Liver (tissue), 7 donors: ENCODE measurements at regions not wholly inside any gene's neighbourhood (a gene's known extent, or its start where the extent isn't known, plus 50 kb on each side); places are given as distances from the start of the nearest gene placed in this dataset.

Experiments used
- DNase-seq: peaks from one replicate; pipeline ENCODE4 v3.0.0-alpha.2; 2017; ENCODE audit warnings: low spot score
- H3K27ac ChIP-seq, 2 donors: one replicate each; pipeline ENCODE4 v1.7.0; 2013; ENCODE audit warnings: inconsistent platforms in 2 of 2, low read length in 2 of 2, control low read depth in 1 of 2, low read depth in 1 of 2, mild to moderate bottlenecking in 1 of 2
- H3K27me3 ChIP-seq, 4 donors: one replicate each; pipeline versions ENCODE4 v1.6.1 to v1.7.0; 2013; ENCODE audit warnings: low read length in 3 of 4, inconsistent platforms in 1 of 4, mild to moderate bottlenecking in 1 of 4, moderate library complexity in 1 of 4; ENCODE audit not compliant: control insufficient read depth in 4 of 4, insufficient read depth in 4 of 4
- H3K36me3 ChIP-seq, 4 donors: one replicate each; pipeline versions ENCODE4 v1.6.1 to v1.7.0; 2013; ENCODE audit warnings: low read length in 3 of 4, mild to moderate bottlenecking in 3 of 4, low read depth in 1 of 4, moderate library complexity in 1 of 4; ENCODE audit not compliant: control insufficient read depth in 4 of 4, insufficient read depth in 3 of 4
- H3K4me1 ChIP-seq, 4 donors: one replicate each; pipeline versions ENCODE4 v1.6.1 to v1.7.0; 2013; ENCODE audit warnings: low read length in 3 of 4, mild to moderate bottlenecking in 3 of 4, moderate library complexity in 1 of 4; ENCODE audit not compliant: control insufficient read depth in 4 of 4, insufficient read depth in 4 of 4
- H3K4me3 ChIP-seq, 3 donors: one replicate each; pipeline versions ENCODE4 v1.6.1 to v1.7.0; 2013; ENCODE audit warnings: low read length in 3 of 3, control low read depth in 1 of 3, low read depth in 1 of 3, mild to moderate bottlenecking in 1 of 3
- H3K9ac ChIP-seq, 2 donors: one replicate each; pipeline ENCODE4 v1.7.0; 2013; ENCODE audit warnings: low read length in 2 of 2, mild to moderate bottlenecking in 2 of 2, moderate library complexity in 2 of 2, control low read depth in 1 of 2, low read depth in 1 of 2
- H3K9me3 ChIP-seq, 4 donors: one replicate each; pipeline versions ENCODE4 v1.6.1 to v1.7.0; 2013; ENCODE audit warnings: low read length in 3 of 4; ENCODE audit not compliant: control insufficient read depth in 4 of 4
- FOXA2 ChIP-seq: IDR thresholded peaks from 2 replicates; pipeline ENCODE4 v1.6.1; 2016; ENCODE audit warnings: antibody characterized with exemption
- GABPA ChIP-seq, 2 donors: IDR thresholded peaks in 1 of 2; conservative IDR thresholded peaks in 1 of 2; 2 replicates each; pipeline ENCODE4 v1.6.1; 2016; ENCODE audit warnings: antibody characterized with exemption in 2 of 2, mild to moderate bottlenecking in 1 of 2, moderate library complexity in 1 of 2
- JUND ChIP-seq, 2 donors: IDR thresholded peaks; 2 replicates each; pipeline ENCODE4 v1.6.1; 2016; ENCODE audit warnings: antibody characterized with exemption in 2 of 2
- NR2F2 ChIP-seq: IDR thresholded peaks from 2 replicates; pipeline ENCODE4 v1.6.1; 2016; ENCODE audit warnings: antibody characterized with exemption
- RAD21 ChIP-seq, 2 donors: IDR thresholded peaks; 2 replicates each; pipeline ENCODE4 v1.6.1; 2016; ENCODE audit warnings: antibody characterized with exemption in 2 of 2, mild to moderate bottlenecking in 2 of 2
- REST ChIP-seq: IDR thresholded peaks from 2 replicates; pipeline ENCODE4 v1.6.1; 2016; ENCODE audit warnings: antibody characterized with exemption, mild to moderate bottlenecking
- RXRA ChIP-seq, 2 donors: IDR thresholded peaks; 2 replicates each; pipeline ENCODE4 v1.6.1; 2017 to 2018; ENCODE audit warnings: antibody characterized with exemption in 2 of 2, mild to moderate bottlenecking in 1 of 2
- SP1 ChIP-seq: IDR thresholded peaks from 2 replicates; pipeline ENCODE4 v1.6.1; 2018; ENCODE audit warnings: antibody characterized with exemption, mild to moderate bottlenecking
- TAF1 ChIP-seq: conservative IDR thresholded peaks from 2 replicates; pipeline ENCODE4 v1.6.1; 2016; ENCODE audit warnings: antibody characterized with exemption, mild to moderate bottlenecking
- YY1 ChIP-seq: IDR thresholded peaks from 2 replicates; pipeline ENCODE4 v1.6.1; 2016; ENCODE audit warnings: antibody characterized with exemption, mild to moderate bottlenecking
- ZBTB33 ChIP-seq: IDR thresholded peaks from 2 replicates; pipeline ENCODE4 v1.6.1; 2016; ENCODE audit warnings: antibody characterized with exemption
- WGBS: extraction: QIAGEN DNeasy Blood & Tissue Kit; methylation state at CpG from one replicate; pipeline ENCODE4 v1.1.7; 2013; 5-methylcytosine and 5-hydroxymethylcytosine counted together
- donor health status: healthy.
- donor health status: healthy.
- donor health status: healthy.
- donor health status: healthy.

GRCh38 chr12:24711056-24712008 lies 237.6 kb downstream of the BCAT1 start:
- TF ChIP-seq FOXA2 (no peak), RAD21 (IDR thresholded peaks at IDR 0.05) (no peak), SP1 (no peak), RXRA (IDR thresholded peaks at IDR 0.05) (no peak), YY1 (no peak)

GRCh38 chr12:24709216-24709615 lies 239.7 kb downstream of the BCAT1 start:
- TF ChIP-seq TAF1: no peak
- TF ChIP-seq JUND (IDR thresholded peaks at IDR 0.05): no peak
- TF ChIP-seq ZBTB33: no peak
- no peak for TF ChIP-seq SP1
- no peak for TF ChIP-seq NR2F2
- TF ChIP-seq REST: no peak
- no peaks in the 10 kb centered on the region for H3K27me3 ChIP-seq
- no peaks in the 10 kb centered on the region for H3K4me1 ChIP-seq
- H3K9ac ChIP-seq: no peak overlapping the region
- H3K9me3 ChIP-seq: no peaks in the 10 kb centered on the region
- no peak for DNase-seq
- 84% methylated on average over 2 of the region's 2 CpGs for WGBS
- no peaks in the 10 kb centered on the region for H3K36me3 ChIP-seq
- H3K27ac ChIP-seq: no peak overlapping the region
- H3K4me3 ChIP-seq: no peak overlapping the region

More at GRCh38 chr12:24711056-24712008, 237.6 kb downstream of the BCAT1 start:
- Histone ChIP-seq H3K9me3 (no peaks in the 10 kb centered on the region), H3K27me3 (no peaks in the 10 kb centered on the region), H3K27ac (no peak overlapping the region), H3K9ac (no peak overlapping the region), H3K36me3 (no peaks in the 10 kb centered on the region), H3K4me1 (no peaks in the 10 kb centered on the region), H3K4me3 (no peak overlapping the region)
- 94% methylated on average over 6 of the region's 6 CpGs for WGBS
- no peak for DNase-seq

GRCh38 chr12:24708718-24709117 lies 240.2 kb downstream of the BCAT1 start:
- 41% methylated on average over 2 of the region's 2 CpGs for WGBS
- no peak for DNase-seq
- Histone ChIP-seq H3K27me3 (no peaks in the 10 kb centered on the region), H3K27ac (no peak overlapping the region), H3K36me3 (no peaks in the 10 kb centered on the region), H3K4me3 (no peak overlapping the region), H3K9ac (no peak overlapping the region), H3K9me3 (no peaks in the 10 kb centered on the region), H3K4me1 (no peaks in the 10 kb centered on the region)
- TF ChIP-seq GABPA (IDR thresholded peaks at IDR 0.05 in 1 of 2, conservative IDR thresholded peaks at IDR 0.05 in 1 of 2) (no peak), RAD21 (IDR thresholded peaks at IDR 0.05) (no peak)
